GM12874 (cell line): ENCODE measurements at regions not wholly inside any gene's neighbourhood (a gene's known extent, or its start where the extent isn't known, plus 50 kb on each side); places are given as distances from the start of the nearest gene placed in this dataset.

Experiments used
- CTCF ChIP-seq: IDR thresholded peaks from 2 replicates; pipeline ENCODE4 v1.5.1; 2011; ENCODE audit warnings: low read depth, mild to moderate bottlenecking, control low read depth, low read length, moderate library complexity; ENCODE audit not compliant: insufficient read depth

GRCh38 chr12:33944703-33945437 is 77.4 kb upstream of the ALG10 start:
- TF ChIP-seq CTCF, result no peak

DNA sequence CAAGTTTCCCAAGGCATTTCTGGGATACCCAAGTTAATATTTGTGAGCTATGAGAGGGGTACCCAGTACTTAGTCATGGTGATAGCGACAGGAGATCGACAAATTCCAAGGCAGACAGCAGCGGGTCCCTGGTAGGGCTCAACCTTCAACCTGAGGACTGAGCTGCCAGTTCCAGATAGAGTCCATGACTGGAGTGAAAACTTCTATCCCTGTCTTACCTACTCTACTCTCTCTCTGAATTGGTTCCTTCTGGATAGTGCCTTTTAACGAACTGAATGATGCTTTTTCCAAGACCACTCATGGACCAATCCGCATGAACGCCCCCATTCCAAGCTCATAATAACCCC is 76.9 kb upstream of the ALG10 start:
- no peak for TF ChIP-seq CTCF

DNA sequence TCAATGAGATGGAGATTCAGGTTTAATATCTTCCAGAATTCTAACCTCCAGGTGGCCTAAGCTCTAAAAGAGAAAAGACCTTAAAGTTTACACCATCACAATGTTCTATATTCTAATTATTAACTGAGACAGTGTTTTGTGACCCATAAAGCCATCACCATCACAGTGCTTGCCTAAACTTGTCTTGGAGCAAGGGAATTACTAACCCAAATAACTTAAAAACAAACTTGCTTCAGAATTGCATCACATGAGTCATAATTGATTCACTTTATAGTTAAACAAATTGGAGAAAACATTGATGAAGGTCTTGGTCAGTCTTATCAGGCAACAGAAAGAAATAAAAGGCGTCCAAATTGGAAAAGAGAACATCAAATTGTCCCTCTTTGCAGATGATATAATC is 54.5 kb upstream of the ALG10 start:
- no peak for TF ChIP-seq CTCF
